H1 (cell line): ENCODE measurements at regions not wholly inside any gene's neighbourhood (a gene's known extent, or its start where the extent isn't known, plus 50 kb on each side); places are given as distances from the start of the nearest gene placed in this dataset.

Source experiments
- CTCF ChIA-PET: fragments of 300-600 bp; sonication (Branson Sonifier 250); formaldehyde crosslinking; loops from one replicate; lab custom pipeline; 2021; ENCODE audit not compliant: partially characterized antibody; lab: Charles Lee
- POLR2A ChIA-PET: fragments of 300-600 bp; sonication (Branson Sonifier 250); formaldehyde crosslinking; loops from one replicate; lab custom pipeline; 2021; ENCODE audit warnings: inconsistent platforms; ENCODE audit not compliant: partially characterized antibody; lab: Charles Lee
- DNase-seq, 2 experiments: peaks; one replicate each; pipeline versions ENCODE4 v3.0.0 to v3.0.0-alpha.2; 2010 to 2022; ENCODE audit warnings: low spot score in 2 of 2, low read depth in 1 of 2, mixed read lengths in 1 of 2
- FAIRE-seq: peaks from 2 replicates; lab custom pipeline; 2011; peaks lifted over from hg19 to GRCh38; lab: Jason Lieb, UNC
- H2AFZ ChIP-seq: 2 replicates; pipeline ENCODE4 v1.8.1; 2012; ENCODE audit warnings: low read length, inconsistent platforms
- H2AK5ac ChIP-seq: 2 replicates; pipeline ENCODE4 v1.6.1; 2013; ENCODE audit warnings: low read depth, low read length
- H2BK120ac ChIP-seq: replicated peaks from 2 replicates; pipeline ENCODE3; 2013; ENCODE audit warnings: low read depth, low read length, inconsistent platforms
- H2BK12ac ChIP-seq: 2 replicates; pipeline ENCODE4 v1.6.1; 2013; ENCODE audit warnings: low read depth, low read length
- H2BK15ac ChIP-seq: 2 replicates; pipeline ENCODE4 v1.6.1; 2013; ENCODE audit warnings: low read length
- H2BK20ac ChIP-seq: 2 replicates; pipeline ENCODE4 v1.6.1; 2013; ENCODE audit warnings: low read length
- H2BK5ac ChIP-seq: 2 replicates; pipeline ENCODE4 v1.6.1; 2013; ENCODE audit warnings: low read depth, low read length
- H3K14ac ChIP-seq: 2 replicates; pipeline ENCODE4 v1.6.1; 2013; ENCODE audit warnings: inconsistent platforms; ENCODE audit not compliant: insufficient read length
- H3K18ac ChIP-seq: 2 replicates; pipeline ENCODE4 v1.6.1; 2013; ENCODE audit warnings: low read length; ENCODE audit errors: extremely low read depth
- H3K23ac ChIP-seq: 2 replicates; pipeline ENCODE4 v1.6.1; 2013; ENCODE audit warnings: inconsistent platforms; ENCODE audit not compliant: insufficient read length
- H3K23me2 ChIP-seq: 2 replicates; pipeline ENCODE4 v1.6.1; 2013; ENCODE audit warnings: low read depth, low read length
- H3K27ac ChIP-seq: 2 replicates; pipeline ENCODE4 v1.6.1; 2011; ENCODE audit warnings: low read depth, low read length, inconsistent platforms
- H3K27me3 ChIP-seq, 4 experiments: replicated peaks in 1 of 4; 1 replicate in 1 of 4; 2 replicates in 3 of 4; pipeline versions ENCODE4 v1.6.1 to v1.8.1; 2011 to 2013; ENCODE audit warnings: low read length in 3 of 4, mild to moderate bottlenecking in 3 of 4, inconsistent platforms in 2 of 4, mixed read lengths in 2 of 4, moderate library complexity in 1 of 4; ENCODE audit not compliant: control insufficient read depth in 3 of 4, insufficient read depth in 3 of 4; ENCODE audit errors: extremely low read depth in 1 of 4
- H3K36me3 ChIP-seq, 4 experiments: 2 replicates each; pipeline versions ENCODE4 v1.6.1 to v1.8.1; 2011 to 2013; ENCODE audit warnings: mild to moderate bottlenecking in 4 of 4, low read length in 3 of 4, moderate library complexity in 2 of 4, control low read depth in 1 of 4, inconsistent platforms in 1 of 4; ENCODE audit not compliant: insufficient read depth in 4 of 4, control insufficient read depth in 2 of 4
- H3K4ac ChIP-seq: replicated peaks from 2 replicates; pipeline ENCODE3; 2013; ENCODE audit warnings: low read length, low read depth, mixed read lengths, inconsistent platforms; ENCODE audit not compliant: insufficient read length
- H3K4me1 ChIP-seq, 4 experiments: replicated peaks in 1 of 4; 1 replicate in 1 of 4; 2 replicates in 3 of 4; pipeline versions ENCODE4 v1.6.1 to v1.8.1; 2011 to 2013; ENCODE audit warnings: low read length in 3 of 4, inconsistent platforms in 2 of 4, mixed read lengths in 1 of 4; ENCODE audit not compliant: insufficient read depth in 4 of 4, control insufficient read depth in 3 of 4
- H3K4me2 ChIP-seq, 2 experiments: 2 replicates each; pipeline versions ENCODE4 v1.6.1 to v1.8.1; 2011 to 2013; ENCODE audit warnings: low read depth in 2 of 2, low read length in 2 of 2, control low read depth in 1 of 2, inconsistent platforms in 1 of 2, mild to moderate bottlenecking in 1 of 2; ENCODE audit not compliant: insufficient read depth in 1 of 2
- H3K4me3 ChIP-seq, 4 experiments: fragments of 200-600, 300-600 bp in 1 of 4; sonication (generic), shearing (Covaris generic), sonication (Bioruptor Twin) in 1 of 4; 2 replicates each; pipeline versions ENCODE4 v1.5.1 to v1.8.1; 2011 to 2016; ENCODE audit warnings: low read length in 4 of 4, low read depth in 3 of 4, control low read depth in 2 of 4, inconsistent platforms in 2 of 4, mild to moderate bottlenecking in 2 of 4, mixed read lengths in 1 of 4, moderate library complexity in 1 of 4; ENCODE audit not compliant: insufficient read depth in 2 of 4; ENCODE audit errors: extremely low read depth in 1 of 4
- H3K56ac ChIP-seq: replicated peaks from 2 replicates; pipeline ENCODE3; 2013; ENCODE audit warnings: low read depth, mild to moderate bottlenecking, mixed read lengths, low read length, inconsistent platforms; ENCODE audit not compliant: insufficient read length
- H3K79me1 ChIP-seq: 2 replicates; pipeline ENCODE4 v1.6.1; 2013; ENCODE audit warnings: low read depth, low read length, control low read depth
- H3K79me2 ChIP-seq, 2 experiments: 2 replicates each; pipeline versions ENCODE4 v1.6.1 to v1.8.1; 2012 to 2013; ENCODE audit warnings: low read length in 2 of 2, mild to moderate bottlenecking in 2 of 2, inconsistent platforms in 1 of 2; ENCODE audit not compliant: insufficient read depth in 2 of 2, control insufficient read depth in 1 of 2
- H3K9ac ChIP-seq, 4 experiments: replicated peaks in 1 of 4; 1 replicate in 1 of 4; 2 replicates in 3 of 4; pipeline versions ENCODE4 v1.6.1 to v1.8.1; 2011 to 2013; ENCODE audit warnings: low read depth in 3 of 4, low read length in 3 of 4, control low read depth in 2 of 4, mild to moderate bottlenecking in 2 of 4, moderate library complexity in 2 of 4, inconsistent platforms in 1 of 4; ENCODE audit errors: extremely low read depth in 1 of 4
- H3K9me3 ChIP-seq, 2 experiments: 2 replicates each; pipeline versions ENCODE4 v1.6.1 to v1.8.1; 2012 to 2013; ENCODE audit warnings: mild to moderate bottlenecking in 2 of 2, moderate library complexity in 2 of 2, control low read depth in 1 of 2, inconsistent platforms in 1 of 2, low read depth in 1 of 2, low read length in 1 of 2, mixed read lengths in 1 of 2; ENCODE audit not compliant: insufficient read depth in 2 of 2
- H4K20me1 ChIP-seq, 2 experiments: replicated peaks in 1 of 2; 2 replicates each; pipeline versions ENCODE3 to v1.8.1; 2011 to 2013; ENCODE audit warnings: inconsistent platforms in 2 of 2, low read length in 2 of 2, mild to moderate bottlenecking in 1 of 2; ENCODE audit not compliant: insufficient read depth in 2 of 2, control insufficient read depth in 1 of 2
- H4K5ac ChIP-seq: 2 replicates; pipeline ENCODE4 v1.6.1; 2013; ENCODE audit warnings: low read length, low read depth, mixed read lengths, inconsistent platforms; ENCODE audit not compliant: insufficient read length
- H4K8ac ChIP-seq: 2 replicates; pipeline ENCODE4 v1.8.0; 2013; ENCODE audit warnings: mild to moderate bottlenecking, moderate library complexity, low read length, inconsistent platforms; ENCODE audit not compliant: insufficient read depth; ENCODE audit errors: extremely low read depth
- H4K91ac ChIP-seq: replicated peaks from 2 replicates; pipeline ENCODE3; 2013; ENCODE audit warnings: low read length, mixed read lengths, inconsistent platforms; ENCODE audit not compliant: insufficient read length
- CBX5 ChIP-seq: fragments of 300-800, 300-1000 bp; sonication (generic); IDR thresholded peaks from 2 replicates; pipeline ENCODE4 v1.7.1; 2016; ENCODE audit warnings: antibody characterized with exemption, low read length, low read depth
- EGR1 ChIP-seq: IDR thresholded peaks from 2 replicates; pipeline ENCODE4 v1.6.1; 2011; ENCODE audit warnings: low read depth, low read length, borderline replicate concordance
- EZH2 ChIP-seq: fragments of 200-600 bp; sonication (generic); IDR thresholded peaks from 2 replicates; pipeline ENCODE4 v1.7.1; 2012; ENCODE audit warnings: low read depth, mild to moderate bottlenecking, moderate library complexity, low read length, inconsistent platforms; ENCODE audit not compliant: severe bottlenecking
- KDM1A ChIP-seq: fragments of 200-600, 300-600 bp; sonication (generic); IDR thresholded peaks from 2 replicates; pipeline ENCODE4 v1.7.1; 2016; ENCODE audit warnings: mild to moderate bottlenecking, low read length, borderline replicate concordance
- POLR2AphosphoS5 ChIP-seq: IDR thresholded peaks from 2 replicates; pipeline ENCODE4 v1.6.1; 2011; ENCODE audit warnings: low read depth, low read length
- POU5F1 ChIP-seq: IDR thresholded peaks from 2 replicates; pipeline ENCODE4 v1.6.1; 2011; ENCODE audit warnings: low read depth, mild to moderate bottlenecking, low read length, moderate library complexity
- RBBP5 ChIP-seq: IDR thresholded peaks from 2 replicates; pipeline ENCODE4 v1.7.1; 2012; ENCODE audit warnings: low read depth, mild to moderate bottlenecking, inconsistent platforms, low read length, moderate library complexity, borderline replicate concordance
- RFX5 ChIP-seq: IDR thresholded peaks from 2 replicates; pipeline ENCODE4 v1.6.1; 2011; ENCODE audit warnings: low read depth, low read length, improper control_type of control experiment, borderline replicate concordance
- SIRT6 ChIP-seq: IDR thresholded peaks from one replicate; pipeline ENCODE4 v1.7.1; 2012; ENCODE audit warnings: low read length, inconsistent platforms
- SRF ChIP-seq: IDR thresholded peaks from 2 replicates; pipeline ENCODE4 v1.6.1; 2011; ENCODE audit warnings: mild to moderate bottlenecking, low read depth, low read length, moderate library complexity
- TAF1 ChIP-seq: IDR thresholded peaks from 2 replicates; pipeline ENCODE4 v1.6.1; 2011; ENCODE audit warnings: mild to moderate bottlenecking, low read depth, low read length
- ZNF274 ChIP-seq: IDR thresholded peaks from 2 replicates; pipeline ENCODE4 v1.7.0; 2012; ENCODE audit warnings: low read length, borderline replicate concordance; ENCODE audit errors: extremely low read depth
- WGBS, 2 experiments: shearing (Covaris generic) in 1 of 2; methylation state at CpG; one replicate each; pipeline versions ENCODE4 v1.1.6 to v1.1.7; 2013 to 2015; ENCODE audit warnings: low lambda C conversion rate in 2 of 2, mixed read lengths in 2 of 2, inconsistent platforms in 1 of 2, low coverage in 1 of 2, missing lambda C conversion rate in 1 of 2; ENCODE audit not compliant: insufficient replicate concordance in 2 of 2, insufficient coverage in 1 of 2, insufficient read length in 1 of 2; ENCODE audit errors: extremely low coverage in 1 of 2, missing lambda C conversion rate in 1 of 2; 5-methylcytosine and 5-hydroxymethylcytosine counted together

DNA sequence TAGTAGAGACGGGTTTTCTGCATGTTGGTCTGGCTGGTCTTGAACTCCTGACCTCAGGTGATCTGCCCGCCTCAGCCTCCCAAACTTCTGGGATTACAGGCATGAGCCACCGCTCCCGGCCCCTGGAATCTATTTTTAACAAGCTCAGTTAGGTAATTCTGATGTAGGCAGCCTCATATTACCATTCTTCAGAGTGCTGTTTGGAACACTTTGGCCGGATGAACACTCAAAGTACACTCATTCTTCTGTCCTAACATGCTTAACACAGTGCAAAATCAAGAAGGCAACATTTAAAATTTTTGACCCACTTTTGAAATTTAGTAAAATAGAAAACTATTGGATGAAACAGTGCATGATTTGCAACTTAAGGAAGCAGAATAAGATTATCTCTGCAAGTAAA lies 586.7 kb upstream of the CHORDC1 start:
- H4K5ac ChIP-seq = no peak overlapping the region
- H2BK5ac ChIP-seq = no peak overlapping the region
- H4K20me1 ChIP-seq = no peaks in the 10 kb centered on the region
- ChIA-PET CTCF (no interaction called here), POLR2A (no interaction called here)
- no peak overlapping the region for H4K8ac ChIP-seq
- no peak overlapping the region for H2BK120ac ChIP-seq
- no peaks in the 10 kb centered on the region for H3K27me3 ChIP-seq
- H2AFZ ChIP-seq = no peak overlapping the region
- H2AK5ac ChIP-seq = no peak overlapping the region
- no peak for FAIRE-seq
- no peaks in the 10 kb centered on the region for H3K36me3 ChIP-seq
- TF ChIP-seq CBX5 (no peak), EZH2 (no peak), SIRT6 (no peak), TAF1 (no peak), KDM1A (no peak), POU5F1 (no peak), EGR1 (no peak), ZNF274 (no peak), POLR2AphosphoS5 (no peak), RBBP5 (no peak), SRF (no peak), RFX5 (no peak)
- H3K14ac ChIP-seq = no peak overlapping the region
- H3K18ac ChIP-seq = no peak overlapping the region
- H3K23me2 ChIP-seq = no peaks in the 10 kb centered on the region
- no peak overlapping the region for H3K27ac ChIP-seq
- H3K56ac ChIP-seq = no peak overlapping the region
- H4K91ac ChIP-seq = no peak overlapping the region
- H3K4me2 ChIP-seq = no peak overlapping the region
- H3K4me3 ChIP-seq = no peak overlapping the region
- no peaks in the 10 kb centered on the region for H3K79me1 ChIP-seq
- no peak overlapping the region for H2BK12ac ChIP-seq
- no peak overlapping the region for H3K23ac ChIP-seq
- H3K79me2 ChIP-seq = no peaks in the 10 kb centered on the region
- H2BK20ac ChIP-seq = no peak overlapping the region
- H3K9me3 ChIP-seq = no peaks in the 10 kb centered on the region; a peak in 1 of 4 replicates
- no peaks in the 10 kb centered on the region for H3K4me1 ChIP-seq
- H3K9ac ChIP-seq = no peak overlapping the region
- no peak overlapping the region for H2BK15ac ChIP-seq
- no peak for DNase-seq
- 94% methylated on average over 5 of the region's 5 CpGs; no CpG with 5 or more reads in 1 of the 2 experiments for WGBS, 2 experiments
- H3K4ac ChIP-seq = no peak overlapping the region
